NCI-H748 treated with DMSO at 0.1 percent for 48 hours (cell line): ENCODE measurements at regions not wholly inside any gene's neighbourhood (a gene's known extent, or its start where the extent isn't known, plus 50 kb on each side); places are given as distances from the start of the nearest gene placed in this dataset.

Experiments used
- DNase-seq: peaks from one replicate; lab custom pipeline; 2025; lab: John Stamatoyannopoulos, UW

- no peak for DNase-seq
Measured at GRCh38 chr7:131186816-131187215, 140.9 kb upstream of the MKLN1 start.

- no peak for DNase-seq
Measured at GRCh38 chr7:131188367-131189339, 139.0 kb upstream of the MKLN1 start.

- no peak for DNase-seq
Measured at GRCh38 chr7:131189488-131189887, 138.2 kb upstream of the MKLN1 start.

- DNase-seq = no peak
Measured at GRCh38 chr7:131190146-131190545, 137.5 kb upstream of the MKLN1 start.

- no peak for DNase-seq
Measured at GRCh38 chr7:131190581-131190980, 137.1 kb upstream of the MKLN1 start.

- no peak for DNase-seq
Measured at GRCh38 chr7:131194070-131194865, 133.4 kb upstream of the MKLN1 start.

GRCh38 chr7:131196803-131197202 is 130.9 kb upstream of the MKLN1 start:
- DNase-seq = peak; percentile 79

GRCh38 chr7:131197920-131198615 is 129.6 kb upstream of the MKLN1 start:
- no peak for DNase-seq

GRCh38 chr7:131202451-131202850 is 125.2 kb upstream of the MKLN1 start:
- no peak for DNase-seq

GRCh38 chr7:131203291-131203976 is 124.2 kb upstream of the MKLN1 start:
- no peak for DNase-seq

GRCh38 chr7:131208777-131209176 is 118.9 kb upstream of the MKLN1 start:
- no peak for DNase-seq

- DNase-seq = no peak
Measured at GRCh38 chr7:131210618-131211017, 117.1 kb upstream of the MKLN1 start.

GRCh38 chr7:131211500-131211899 is 116.2 kb upstream of the MKLN1 start:
- no peak for DNase-seq

GRCh38 chr7:131212114-131212513 is 115.6 kb upstream of the MKLN1 start:
- no peak for DNase-seq

GRCh38 chr7:131218727-131219128 is 108.9 kb upstream of the MKLN1 start:
- no peak for DNase-seq

GRCh38 chr7:131219312-131220041 is 108.2 kb upstream of the MKLN1 start:
- no peak for DNase-seq

GRCh38 chr7:131221061-131221460 is 106.6 kb upstream of the MKLN1 start:
- DNase-seq = no peak

GRCh38 chr7:131222171-131222570 is 105.5 kb upstream of the MKLN1 start:
- no peak for DNase-seq

GRCh38 chr7:131223151-131223550 is 104.5 kb upstream of the MKLN1 start:
- no peak for DNase-seq

GRCh38 chr7:131224996-131225395 is 102.7 kb upstream of the MKLN1 start:
- DNase-seq = no peak
